ENCODE measurements at regions not wholly inside any gene's neighbourhood (a gene's known extent, or its start where the extent isn't known, plus 50 kb on each side); places are given as distances from the start of the nearest gene placed in this dataset.

DNA sequence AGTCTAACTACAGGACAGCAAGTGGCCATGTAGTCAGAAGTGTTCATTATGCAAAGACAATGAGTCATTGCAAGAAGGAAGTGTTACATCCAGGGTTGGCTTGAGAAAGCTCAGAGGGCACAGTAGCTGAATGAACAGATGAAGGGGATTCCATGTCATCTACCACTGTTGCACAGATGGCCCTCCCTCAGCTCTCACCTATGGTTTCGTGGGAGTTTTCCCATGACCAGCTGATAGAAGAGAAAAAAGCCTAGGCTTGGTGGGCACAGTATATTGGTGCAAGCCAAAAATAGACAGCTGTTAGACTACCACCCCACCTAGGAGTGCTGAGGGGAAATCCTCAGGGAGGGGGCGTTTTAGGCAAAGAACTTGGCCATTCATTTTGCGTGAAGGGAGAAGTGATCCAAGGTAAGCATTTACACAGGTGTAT, 217.0 kb downstream of the DMRT2 start:
- no peak for TF ChIP-seq TAF1 (IDR thresholded peaks at IDR 0.05; ENCODE audit: borderline replicate concordance, low read depth, low read length)
- no peak for TF ChIP-seq POLR2AphosphoS5 (IDR thresholded peaks at IDR 0.05; ENCODE audit: low read depth, low read length)
